Head of caudate nucleus (tissue), 42 donors: ENCODE measurements at regions not wholly inside any gene's neighbourhood (a gene's known extent, or its start where the extent isn't known, plus 50 kb on each side); places are given as distances from the start of the nearest gene placed in this dataset.
A peak's percentile ranks its signal among the peaks of the same experiment; 100 is the strongest.

Source experiments
- DNase-seq, 42 donors: peaks; one replicate each; pipeline versions ENCODE4 v3.0.0 to v3.0.0-alpha.2; 2020 to 2021; ENCODE audit warnings: mixed read lengths in 7 of 42
- intact Hi-C: fragments of 100-400 bp; cut with DNase I; formaldehyde crosslinking; loops from one replicate; pipeline ENCODE4 v1.15.0; 2022

- intact Hi-C loops, result no loop called here
Measured at GRCh38 chr19:57063070-57063469, 56.7 kb upstream of the USP29 start.

GRCh38 chr19:57067440-57067839 is 52.3 kb upstream of the USP29 start:
- DNase-seq, result no peak
- intact Hi-C loops, result no loop called here

More at GRCh38 chr19:57063070-57063469, 56.7 kb upstream of the USP29 start:
- DNase-seq, result no peak

DNA sequence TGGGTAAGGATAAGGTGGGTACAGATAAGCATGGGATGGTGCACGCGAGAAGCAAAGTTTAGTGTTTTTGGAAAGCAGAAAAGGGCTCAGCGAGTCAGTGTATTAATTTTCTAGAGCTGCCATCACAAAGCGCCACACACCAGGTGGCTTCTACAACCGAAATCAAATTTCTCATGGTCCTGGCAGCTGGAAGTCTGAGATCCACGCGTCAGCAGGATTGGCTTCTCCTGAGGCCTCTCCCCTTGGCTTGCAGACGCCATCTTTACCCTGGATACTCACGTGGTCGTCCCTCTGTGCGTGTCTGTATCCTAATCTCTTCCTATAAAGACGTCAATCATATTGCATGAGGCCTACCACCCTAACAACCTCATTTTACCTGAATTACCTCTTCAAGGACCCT is 51.5 kb upstream of the USP29 start:
- intact Hi-C loops, result no loop called here
- no peak for DNase-seq

GRCh38 chr19:57068921-57069697 is 50.7 kb upstream of the USP29 start:
- intact Hi-C loops, result no loop called here
- peak in 40 of 42 donors; percentile 14 to 81 (median 53) for DNase-seq
